ENCODE measurements at regions not wholly inside any gene's neighbourhood (a gene's known extent, or its start where the extent isn't known, plus 50 kb on each side); places are given as distances from the start of the nearest gene placed in this dataset.

DNA sequence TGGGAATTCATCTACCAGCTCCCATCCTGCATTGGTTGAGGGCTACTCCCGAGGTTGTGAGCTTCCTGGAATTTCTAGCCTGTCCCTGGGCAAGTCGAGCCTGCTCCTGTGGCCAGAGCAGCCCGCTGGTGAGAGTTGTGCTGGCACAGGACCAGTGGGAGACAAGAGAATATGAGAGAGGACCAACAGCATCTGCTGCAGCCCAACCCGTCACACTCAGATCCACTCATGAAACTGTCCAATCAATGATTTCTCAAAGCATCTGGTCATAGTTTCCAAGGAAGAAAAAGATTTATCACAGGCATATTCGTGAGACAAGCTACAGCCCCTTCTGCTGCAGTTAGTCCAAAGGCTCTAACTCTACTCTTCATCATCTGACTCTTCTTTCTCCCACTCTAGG lies 64.4 kb upstream of the RAI14 start:
- Histone ChIP-seq H3K27ac (replicated peaks) (no peak overlapping the region), H3K4me3 (replicated peaks; ENCODE audit: insufficient read depth, low read length) (no peak overlapping the region), H3K27me3 (ENCODE audit: insufficient read depth, poor library complexity, severe bottlenecking) (no peaks in the 10 kb centered on the region)
- TF ChIP-seq GABPA (IDR thresholded peaks at IDR 0.05; ENCODE audit: low read depth) (no peak), POLR2AphosphoS5 (IDR thresholded peaks at IDR 0.05; ENCODE audit: low read depth) (no peak), SPI1 (IDR thresholded peaks at IDR 0.05; ENCODE audit: borderline replicate concordance, low read depth) (no peak)
- TF ChIP-seq, protein P1, sequence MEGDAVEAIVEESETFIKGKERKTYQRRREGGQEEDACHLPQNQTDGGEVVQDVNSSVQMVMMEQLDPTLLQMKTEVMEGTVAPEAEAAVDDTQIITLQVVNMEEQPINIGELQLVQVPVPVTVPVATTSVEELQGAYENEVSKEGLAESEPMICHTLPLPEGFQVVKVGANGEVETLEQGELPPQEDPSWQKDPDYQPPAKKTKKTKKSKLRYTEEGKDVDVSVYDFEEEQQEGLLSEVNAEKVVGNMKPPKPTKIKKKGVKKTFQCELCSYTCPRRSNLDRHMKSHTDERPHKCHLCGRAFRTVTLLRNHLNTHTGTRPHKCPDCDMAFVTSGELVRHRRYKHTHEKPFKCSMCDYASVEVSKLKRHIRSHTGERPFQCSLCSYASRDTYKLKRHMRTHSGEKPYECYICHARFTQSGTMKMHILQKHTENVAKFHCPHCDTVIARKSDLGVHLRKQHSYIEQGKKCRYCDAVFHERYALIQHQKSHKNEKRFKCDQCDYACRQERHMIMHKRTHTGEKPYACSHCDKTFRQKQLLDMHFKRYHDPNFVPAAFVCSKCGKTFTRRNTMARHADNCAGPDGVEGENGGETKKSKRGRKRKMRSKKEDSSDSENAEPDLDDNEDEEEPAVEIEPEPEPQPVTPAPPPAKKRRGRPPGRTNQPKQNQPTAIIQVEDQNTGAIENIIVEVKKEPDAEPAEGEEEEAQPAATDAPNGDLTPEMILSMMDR (IDR thresholded peaks at IDR 0.05; ENCODE audit: insufficient read depth, low read length), result no peak
- TF ChIP-seq, protein P2, sequence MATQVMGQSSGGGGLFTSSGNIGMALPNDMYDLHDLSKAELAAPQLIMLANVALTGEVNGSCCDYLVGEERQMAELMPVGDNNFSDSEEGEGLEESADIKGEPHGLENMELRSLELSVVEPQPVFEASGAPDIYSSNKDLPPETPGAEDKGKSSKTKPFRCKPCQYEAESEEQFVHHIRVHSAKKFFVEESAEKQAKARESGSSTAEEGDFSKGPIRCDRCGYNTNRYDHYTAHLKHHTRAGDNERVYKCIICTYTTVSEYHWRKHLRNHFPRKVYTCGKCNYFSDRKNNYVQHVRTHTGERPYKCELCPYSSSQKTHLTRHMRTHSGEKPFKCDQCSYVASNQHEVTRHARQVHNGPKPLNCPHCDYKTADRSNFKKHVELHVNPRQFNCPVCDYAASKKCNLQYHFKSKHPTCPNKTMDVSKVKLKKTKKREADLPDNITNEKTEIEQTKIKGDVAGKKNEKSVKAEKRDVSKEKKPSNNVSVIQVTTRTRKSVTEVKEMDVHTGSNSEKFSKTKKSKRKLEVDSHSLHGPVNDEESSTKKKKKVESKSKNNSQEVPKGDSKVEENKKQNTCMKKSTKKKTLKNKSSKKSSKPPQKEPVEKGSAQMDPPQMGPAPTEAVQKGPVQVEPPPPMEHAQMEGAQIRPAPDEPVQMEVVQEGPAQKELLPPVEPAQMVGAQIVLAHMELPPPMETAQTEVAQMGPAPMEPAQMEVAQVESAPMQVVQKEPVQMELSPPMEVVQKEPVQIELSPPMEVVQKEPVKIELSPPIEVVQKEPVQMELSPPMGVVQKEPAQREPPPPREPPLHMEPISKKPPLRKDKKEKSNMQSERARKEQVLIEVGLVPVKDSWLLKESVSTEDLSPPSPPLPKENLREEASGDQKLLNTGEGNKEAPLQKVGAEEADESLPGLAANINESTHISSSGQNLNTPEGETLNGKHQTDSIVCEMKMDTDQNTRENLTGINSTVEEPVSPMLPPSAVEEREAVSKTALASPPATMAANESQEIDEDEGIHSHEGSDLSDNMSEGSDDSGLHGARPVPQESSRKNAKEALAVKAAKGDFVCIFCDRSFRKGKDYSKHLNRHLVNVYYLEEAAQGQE (IDR thresholded peaks at IDR 0.05; ENCODE audit: insufficient replicate concordance, low read depth), result no peak
- DNase-seq (ENCODE audit: low read depth in 1 of 2, low spot score in 1 of 2), result no peak

DNA sequence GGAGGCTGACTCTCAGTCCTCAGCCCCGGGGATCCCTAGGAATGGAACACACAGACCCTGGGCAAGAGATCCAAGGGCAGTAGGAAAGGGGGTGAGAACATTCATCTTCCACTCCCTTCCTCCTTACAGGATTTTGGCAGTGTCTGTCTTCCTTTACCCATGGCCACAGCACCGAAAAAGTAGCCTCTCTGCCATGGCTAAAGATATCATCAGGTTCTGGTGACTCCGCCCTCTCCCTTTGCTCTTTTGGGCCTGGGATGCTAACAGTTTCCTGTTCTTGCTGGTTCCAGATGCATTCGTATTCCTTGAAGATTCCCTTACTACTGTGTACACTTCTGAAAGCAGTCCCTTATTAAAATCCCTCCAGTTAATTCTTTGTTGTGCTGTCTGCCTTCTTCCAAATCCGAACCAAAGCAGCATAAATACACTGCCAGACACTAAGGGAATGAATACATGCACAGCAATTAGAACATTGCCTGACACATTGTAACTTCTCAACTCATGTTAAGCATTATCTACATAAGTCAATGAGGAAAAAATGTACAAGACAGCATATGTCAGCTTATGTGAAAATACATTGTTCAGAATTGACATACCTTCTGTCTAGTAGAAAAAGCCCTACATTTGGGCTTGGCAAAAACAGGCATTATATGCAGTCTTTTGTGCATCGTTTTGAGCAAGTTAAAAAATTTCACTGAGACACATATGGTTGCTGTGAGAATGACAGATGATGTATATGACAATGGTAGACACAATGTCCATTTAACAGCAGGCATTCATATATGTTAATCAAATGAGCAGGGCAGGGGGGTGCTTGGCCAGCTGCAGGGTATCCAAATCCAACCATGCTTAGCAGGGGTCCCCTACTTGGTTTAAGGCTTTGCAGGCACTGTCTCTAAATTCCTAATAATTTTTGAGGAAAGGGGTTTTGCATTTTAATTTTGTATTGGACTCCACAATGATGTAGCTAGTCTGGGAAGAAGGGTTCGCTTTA lies 58.8 kb upstream of the RAI14 start:
- TF ChIP-seq GABPA (IDR thresholded peaks at IDR 0.05; ENCODE audit: low read depth) (no peak), POLR2AphosphoS5 (IDR thresholded peaks at IDR 0.05; ENCODE audit: low read depth) (no peak), SPI1 (IDR thresholded peaks at IDR 0.05; ENCODE audit: borderline replicate concordance, low read depth) (no peak)
- TF ChIP-seq, protein P2 (IDR thresholded peaks at IDR 0.05; ENCODE audit: insufficient replicate concordance, low read depth), result no peak
- TF ChIP-seq, protein P1 (IDR thresholded peaks at IDR 0.05; ENCODE audit: insufficient read depth, low read length), result no peak
- H3K27ac ChIP-seq (replicated peaks), result no peak overlapping the region
- no peak for DNase-seq (ENCODE audit: low read depth in 1 of 2, low spot score in 1 of 2)

DNA sequence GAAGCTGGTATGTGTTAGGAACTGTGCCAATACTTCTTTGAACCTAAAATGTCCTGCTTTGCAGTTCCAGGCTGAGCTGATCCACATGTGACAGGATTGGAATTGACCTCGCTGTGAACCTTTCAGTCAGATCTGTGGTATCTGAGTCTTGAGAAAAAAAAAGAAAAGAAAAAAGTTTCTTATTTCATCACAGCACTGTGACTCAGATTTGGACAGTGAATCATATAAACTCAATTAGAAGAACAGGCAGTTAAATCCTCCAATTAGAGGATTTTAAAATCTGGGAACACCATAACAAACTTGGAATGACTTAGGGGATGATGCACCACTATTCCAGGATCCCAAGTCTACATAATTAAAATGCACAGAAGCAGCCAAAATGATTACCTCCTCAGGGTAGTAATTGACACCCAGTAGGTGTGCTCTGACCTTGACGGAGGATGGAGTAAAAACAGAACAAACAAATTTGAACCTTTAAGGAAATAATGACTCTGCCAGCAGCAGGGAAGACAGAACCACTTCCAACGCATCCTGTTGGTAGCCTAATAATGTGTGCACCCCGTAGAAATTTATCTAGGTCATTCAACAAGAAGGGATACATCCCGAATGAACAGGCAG lies 57.8 kb upstream of the RAI14 start:
- TF ChIP-seq, protein P2 (IDR thresholded peaks at IDR 0.05; ENCODE audit: insufficient replicate concordance, low read depth), result no peak
- TF ChIP-seq SPI1 (IDR thresholded peaks at IDR 0.05; ENCODE audit: borderline replicate concordance, low read depth), result no peak
- TF ChIP-seq GABPA (IDR thresholded peaks at IDR 0.05; ENCODE audit: low read depth), result no peak
- TF ChIP-seq POLR2AphosphoS5 (IDR thresholded peaks at IDR 0.05; ENCODE audit: low read depth), result no peak
- TF ChIP-seq, protein P1 (IDR thresholded peaks at IDR 0.05; ENCODE audit: insufficient read depth, low read length), result no peak
- H3K4me3 ChIP-seq (replicated peaks; ENCODE audit: insufficient read depth, low read length), result no peak overlapping the region
- no peak for DNase-seq (ENCODE audit: low read depth in 1 of 2, low spot score in 1 of 2)
- H3K27ac ChIP-seq (replicated peaks), result no peak overlapping the region
- no peaks in the 10 kb centered on the region for H3K27me3 ChIP-seq (ENCODE audit: insufficient read depth, poor library complexity, severe bottlenecking)

More for the DNA sequence above, 58.8 kb upstream of the RAI14 start:
- H3K27me3 ChIP-seq (ENCODE audit: insufficient read depth, poor library complexity, severe bottlenecking), result no peaks in the 10 kb centered on the region
- H3K4me3 ChIP-seq (replicated peaks; ENCODE audit: insufficient read depth, low read length), result no peak overlapping the region

All from HL-60 (cell line).